Hepatocyte (in vitro differentiated cells): ENCODE measurements at regions not wholly inside any gene's neighbourhood (a gene's known extent, or its start where the extent isn't known, plus 50 kb on each side); places are given as distances from the start of the nearest gene placed in this dataset.

ENCODE experiments used
- DNase-seq: peaks from one replicate; pipeline ENCODE4 v3.0.0-alpha.2; 2016; ENCODE audit warnings: low spot score
- H2AFZ ChIP-seq: fragments of 200-600 bp; sonication (generic); 2 replicates; pipeline ENCODE4 v1.6.0; 2016; ENCODE audit warnings: antibody characterized with exemption, mild to moderate bottlenecking
- H3K27ac ChIP-seq: fragments of 200-600 bp; sonication (generic); 2 replicates; pipeline ENCODE4 v1.5.1; 2016; ENCODE audit warnings: mild to moderate bottlenecking
- H3K27me3 ChIP-seq: fragments of 200-600 bp; sonication (generic); 2 replicates; pipeline ENCODE4 v1.6.1; 2016
- H3K36me3 ChIP-seq: fragments of 200-600 bp; sonication (generic); replicated peaks from 2 replicates; pipeline ENCODE4 v1.5.1; 2016; ENCODE audit warnings: low read depth; ENCODE audit not compliant: insufficient read depth
- H3K4me1 ChIP-seq: fragments of 200-600 bp; sonication (generic); 2 replicates; pipeline ENCODE4 v1.5.1; 2016; ENCODE audit warnings: mild to moderate bottlenecking, moderate library complexity; ENCODE audit not compliant: insufficient read depth
- H3K4me2 ChIP-seq: fragments of 200-600 bp; sonication (generic); 2 replicates; pipeline ENCODE4 v1.6.0; 2016
- H3K4me3 ChIP-seq: fragments of 200-600 bp; sonication (generic); 2 replicates; pipeline ENCODE4 v1.5.1; 2016; ENCODE audit warnings: mild to moderate bottlenecking
- H3K79me2 ChIP-seq: fragments of 200-600 bp; sonication (generic); 2 replicates; pipeline ENCODE4 v1.6.0; 2017; ENCODE audit warnings: mild to moderate bottlenecking
- H3K9me2 ChIP-seq: fragments of 200-600 bp; sonication (generic); replicated peaks from 2 replicates; pipeline ENCODE4 v1.6.0; 2017; ENCODE audit warnings: mild to moderate bottlenecking; ENCODE audit not compliant: insufficient read depth
- H3K9me3 ChIP-seq: fragments of 200-600 bp; sonication (generic); 2 replicates; pipeline ENCODE4 v1.5.1; 2016; ENCODE audit warnings: low read depth, mild to moderate bottlenecking
- H4K20me1 ChIP-seq: fragments of 200-600 bp; sonication (generic); 2 replicates; pipeline ENCODE4 v1.6.0; 2016; ENCODE audit warnings: mild to moderate bottlenecking; ENCODE audit not compliant: insufficient read depth, poor library complexity, severe bottlenecking
- EZH2 ChIP-seq: fragments of 200-600 bp; sonication (generic); IDR thresholded peaks from 2 replicates; pipeline ENCODE4 v1.6.1; 2016; ENCODE audit warnings: antibody characterized with exemption, mild to moderate bottlenecking, borderline replicate concordance
- EZH2phosphoT487 ChIP-seq: fragments of 200-600 bp; sonication (generic); IDR thresholded peaks from one replicate; pipeline ENCODE4 v1.6.1; 2018; ENCODE audit warnings: antibody characterized with exemption, mild to moderate bottlenecking, low read depth, moderate library complexity; ENCODE audit not compliant: unreplicated experiment, severe bottlenecking
- WGBS: methylation state at CpG from one replicate; pipeline ENCODE4 v1.1.6; 2016; ENCODE audit warnings: low lambda C conversion rate; ENCODE audit errors: missing lambda C conversion rate; 5-methylcytosine and 5-hydroxymethylcytosine counted together
- TF ChIP-seq, protein P1 (sequence below): fragments of 200-600 bp; sonication (generic); IDR thresholded peaks from 2 replicates; pipeline ENCODE4 v1.5.1; 2016; ENCODE audit warnings: antibody characterized with exemption, mild to moderate bottlenecking; ENCODE audit not compliant: poor library complexity

DNA sequence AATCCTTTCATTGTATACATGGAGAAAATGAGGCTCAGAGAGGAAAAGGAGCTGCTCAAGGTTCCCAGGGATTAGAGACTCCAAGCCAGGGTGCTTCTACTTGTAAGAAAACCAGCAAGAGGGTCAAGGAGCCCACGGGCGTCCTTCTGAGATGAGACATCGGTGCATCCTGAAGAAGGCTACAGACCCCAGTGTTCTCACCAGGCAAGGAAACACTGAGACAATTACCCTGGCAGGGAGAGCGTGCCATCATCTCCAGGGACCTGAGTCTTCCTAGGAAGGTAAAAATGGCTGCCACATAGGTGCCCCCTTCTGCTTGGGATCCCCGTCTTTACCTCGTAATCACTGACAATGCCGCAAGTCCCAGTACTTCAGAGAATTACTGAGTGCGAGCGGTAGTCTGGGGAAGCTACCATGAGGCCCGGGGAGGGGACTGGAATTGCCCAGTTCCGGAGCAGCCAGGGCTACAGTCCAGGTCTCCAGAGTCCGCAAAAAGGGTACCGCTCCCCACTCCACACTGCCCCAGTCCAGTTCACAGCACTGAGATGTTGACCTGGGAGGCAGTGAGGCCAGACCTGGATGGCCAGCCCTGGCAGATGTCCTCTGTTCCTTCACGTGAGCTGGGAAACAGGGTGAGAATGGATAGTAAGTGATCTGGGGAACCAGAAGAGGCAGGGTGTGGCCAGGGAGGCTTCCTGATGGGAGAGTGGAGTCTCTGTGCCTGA lies 164.7 kb upstream of the SMAD3 start:
- Histone ChIP-seq H3K27ac (no peak overlapping the region), H3K9me3 (no peaks in the 10 kb centered on the region), H4K20me1 (no peaks in the 10 kb centered on the region), H3K4me1 (no peaks in the 10 kb centered on the region), H3K27me3 (no peaks in the 10 kb centered on the region), H3K4me3 (no peak overlapping the region), H3K9me2 (no peaks in the 10 kb centered on the region), H3K79me2 (no peaks in the 10 kb centered on the region), H3K36me3 (no peaks in the 10 kb centered on the region), H3K4me2 (no peak overlapping the region), H2AFZ (no peak overlapping the region)
- no peak for DNase-seq
- TF ChIP-seq, protein P1, sequence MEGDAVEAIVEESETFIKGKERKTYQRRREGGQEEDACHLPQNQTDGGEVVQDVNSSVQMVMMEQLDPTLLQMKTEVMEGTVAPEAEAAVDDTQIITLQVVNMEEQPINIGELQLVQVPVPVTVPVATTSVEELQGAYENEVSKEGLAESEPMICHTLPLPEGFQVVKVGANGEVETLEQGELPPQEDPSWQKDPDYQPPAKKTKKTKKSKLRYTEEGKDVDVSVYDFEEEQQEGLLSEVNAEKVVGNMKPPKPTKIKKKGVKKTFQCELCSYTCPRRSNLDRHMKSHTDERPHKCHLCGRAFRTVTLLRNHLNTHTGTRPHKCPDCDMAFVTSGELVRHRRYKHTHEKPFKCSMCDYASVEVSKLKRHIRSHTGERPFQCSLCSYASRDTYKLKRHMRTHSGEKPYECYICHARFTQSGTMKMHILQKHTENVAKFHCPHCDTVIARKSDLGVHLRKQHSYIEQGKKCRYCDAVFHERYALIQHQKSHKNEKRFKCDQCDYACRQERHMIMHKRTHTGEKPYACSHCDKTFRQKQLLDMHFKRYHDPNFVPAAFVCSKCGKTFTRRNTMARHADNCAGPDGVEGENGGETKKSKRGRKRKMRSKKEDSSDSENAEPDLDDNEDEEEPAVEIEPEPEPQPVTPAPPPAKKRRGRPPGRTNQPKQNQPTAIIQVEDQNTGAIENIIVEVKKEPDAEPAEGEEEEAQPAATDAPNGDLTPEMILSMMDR, result no peak
- TF ChIP-seq EZH2phosphoT487 (no peak), EZH2 (no peak)
- 86% methylated on average over 14 of the region's 14 CpGs for WGBS

DNA sequence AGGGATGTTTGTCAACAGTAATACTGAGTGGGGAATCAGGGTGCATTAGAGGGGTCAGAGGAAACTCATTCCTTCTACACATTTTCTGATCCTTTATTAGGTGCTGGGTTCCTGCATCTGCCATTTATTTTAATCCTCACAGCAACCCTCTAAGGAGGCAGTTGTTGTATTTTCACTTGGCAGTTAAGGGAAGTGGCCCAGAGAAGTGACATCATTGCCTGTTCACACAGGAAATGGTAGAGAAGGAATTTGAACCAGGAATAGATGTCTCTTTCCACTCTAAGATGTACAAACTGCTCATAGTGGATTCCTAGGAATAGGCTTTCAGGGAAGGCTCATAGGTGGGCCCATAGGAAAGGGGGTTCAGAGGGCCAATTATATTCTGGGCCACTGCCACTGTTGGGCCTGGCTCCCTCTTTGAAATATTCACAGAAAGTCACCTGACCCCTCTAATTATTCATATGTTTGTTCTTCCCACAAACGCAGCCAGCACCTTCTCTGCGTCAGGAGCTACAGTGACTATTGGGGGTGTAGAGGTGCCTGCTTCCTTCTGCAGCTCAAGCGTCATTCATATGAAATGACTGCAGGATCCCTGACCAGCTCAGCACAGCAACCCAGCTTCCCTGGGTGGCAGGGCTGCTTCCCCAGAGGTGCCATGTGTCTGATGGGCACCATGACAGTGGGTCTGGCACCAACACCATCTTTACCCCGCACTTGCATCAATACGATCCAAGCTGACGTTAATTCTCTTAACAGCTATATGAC lies 163.9 kb upstream of the SMAD3 start:
- TF ChIP-seq, protein P1, result no peak
- TF ChIP-seq EZH2 (no peak), EZH2phosphoT487 (no peak)
- Histone ChIP-seq H3K27ac (no peak overlapping the region), H3K36me3 (no peaks in the 10 kb centered on the region), H3K9me3 (no peaks in the 10 kb centered on the region), H2AFZ (no peak overlapping the region), H3K9me2 (no peaks in the 10 kb centered on the region), H3K4me1 (no peaks in the 10 kb centered on the region), H3K4me2 (no peak overlapping the region), H3K4me3 (no peak overlapping the region), H4K20me1 (no peaks in the 10 kb centered on the region), H3K79me2 (no peaks in the 10 kb centered on the region), H3K27me3 (no peaks in the 10 kb centered on the region)
- no peak for DNase-seq
- 91% methylated on average over 6 of the region's 6 CpGs for WGBS

GRCh38 chr15:66905185-66905584 lies 160.2 kb upstream of the SMAD3 start:
- H3K4me3 ChIP-seq, result no peak overlapping the region
- no peaks in the 10 kb centered on the region for H3K9me2 ChIP-seq
- no peaks in the 10 kb centered on the region for H3K9me3 ChIP-seq
- 96% methylated on average over 2 of the region's 2 CpGs for WGBS
- H4K20me1 ChIP-seq, result no peaks in the 10 kb centered on the region
- H3K4me2 ChIP-seq, result no peak overlapping the region
- no peak for TF ChIP-seq EZH2
- H3K27me3 ChIP-seq, result no peaks in the 10 kb centered on the region
- no peak for DNase-seq
- no peak overlapping the region for H3K27ac ChIP-seq
- H3K4me1 ChIP-seq, result peaks cover 11% of the 10 kb centered on the region
- no peaks in the 10 kb centered on the region for H3K36me3 ChIP-seq
- H3K79me2 ChIP-seq, result no peaks in the 10 kb centered on the region
- H2AFZ ChIP-seq, result no peak overlapping the region

DNA sequence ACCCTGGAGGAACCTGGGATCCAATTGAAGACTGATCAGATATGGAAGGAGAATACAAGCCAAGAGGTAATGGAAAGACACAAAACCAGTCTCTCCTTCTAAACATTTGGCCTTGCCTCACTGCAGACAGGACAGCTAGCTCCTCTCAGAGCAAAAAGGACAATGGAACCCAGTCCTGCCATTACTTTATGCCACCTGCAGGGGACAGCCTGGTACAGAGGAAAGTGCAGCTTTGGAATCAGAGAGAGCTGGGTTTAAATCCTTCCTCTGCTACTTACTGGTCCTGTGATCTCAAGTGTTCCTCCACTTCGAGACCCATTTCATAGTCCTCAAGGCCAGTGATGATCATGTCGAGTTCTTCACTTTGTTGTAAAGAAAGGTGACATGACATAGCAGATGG lies 159.4 kb upstream of the SMAD3 start:
- Histone ChIP-seq H3K9me2 (no peaks in the 10 kb centered on the region), H3K4me2 (no peak overlapping the region), H3K36me3 (no peaks in the 10 kb centered on the region), H3K79me2 (no peaks in the 10 kb centered on the region), H3K4me3 (no peak overlapping the region), H2AFZ (no peak overlapping the region), H4K20me1 (no peaks in the 10 kb centered on the region), H3K27me3 (no peaks in the 10 kb centered on the region), H3K4me1 (peaks cover 11% of the 10 kb centered on the region), H3K27ac (no peak overlapping the region), H3K9me3 (no peaks in the 10 kb centered on the region)
- TF ChIP-seq EZH2 (no peak), EZH2phosphoT487 (no peak)
- TF ChIP-seq, protein P1, result no peak
- no peak for DNase-seq
- 94% methylated on average over 2 of the region's 2 CpGs for WGBS
